Stimulated activated naive CD8-positive, alpha-beta T cell treated with anti-CD3 and anti-CD28 coated beads, Interleukin-15, amount 100 ng/mL, for 72 hours (primary cell): ENCODE measurements at regions not wholly inside any gene's neighbourhood (a gene's known extent, or its start where the extent isn't known, plus 50 kb on each side); places are given as distances from the start of the nearest gene placed in this dataset.

Source experiments
- ATAC-seq: fragments of 150-1000 bp; cut with Tn5 transposase; 2 replicates; pipeline ENCODE4 v1.10.0; 2021; ENCODE audit warnings: mild to moderate bottlenecking, moderate library complexity
- DNase-seq, 2 donors: peaks; one replicate each; pipeline ENCODE4 v3.0.0; 2021 to 2022
- H3K27ac Mint-ChIP-seq, 2 donors: one replicate each; pipeline ENCODE4 v1.8.0; 2022; ENCODE audit warnings: mild to moderate bottlenecking in 2 of 2, mixed read lengths in 2 of 2, moderate library complexity in 2 of 2
- H3K27me3 Mint-ChIP-seq: one replicate; pipeline ENCODE4 v1.8.0; 2022; ENCODE audit warnings: mixed read lengths
- H3K4me1 Mint-ChIP-seq: one replicate; pipeline ENCODE4 v1.8.0; 2022; ENCODE audit warnings: mild to moderate bottlenecking, mixed read lengths
- H3K4me3 Mint-ChIP-seq, 2 donors: one replicate each; pipeline ENCODE4 v1.8.0; 2022; ENCODE audit warnings: mild to moderate bottlenecking in 2 of 2, mixed read lengths in 2 of 2, moderate library complexity in 1 of 2
- H3K9me3 Mint-ChIP-seq, 2 donors: one replicate each; pipeline ENCODE4 v1.8.0; 2022; ENCODE audit warnings: mixed read lengths in 2 of 2

- H3K9me3 Mint-ChIP-seq: no peaks in the 10 kb centered on the region
- peaks cover 6% of the 10 kb centered on the region for H3K4me1 Mint-ChIP-seq
- no peaks in the 10 kb centered on the region for H3K27me3 Mint-ChIP-seq
- no peak overlapping the region for H3K27ac Mint-ChIP-seq
- no peak overlapping the region for H3K4me3 Mint-ChIP-seq
- no peak for ATAC-seq
- no peak for DNase-seq
These were observed 66.5 kb downstream of the GPR6 start for GRCh38 chr6:110044622-110045021.

- Mint-ChIP-seq H3K27ac (no peak overlapping the region), H3K4me3 (no peak overlapping the region), H3K9me3 (no peaks in the 10 kb centered on the region), H3K27me3 (no peaks in the 10 kb centered on the region), H3K4me1 (no peaks in the 10 kb centered on the region)
- no peak for DNase-seq
- ATAC-seq: no peak
These were observed 70.2 kb downstream of the GPR6 start for GRCh38 chr6:110048221-110048875.

DNA sequence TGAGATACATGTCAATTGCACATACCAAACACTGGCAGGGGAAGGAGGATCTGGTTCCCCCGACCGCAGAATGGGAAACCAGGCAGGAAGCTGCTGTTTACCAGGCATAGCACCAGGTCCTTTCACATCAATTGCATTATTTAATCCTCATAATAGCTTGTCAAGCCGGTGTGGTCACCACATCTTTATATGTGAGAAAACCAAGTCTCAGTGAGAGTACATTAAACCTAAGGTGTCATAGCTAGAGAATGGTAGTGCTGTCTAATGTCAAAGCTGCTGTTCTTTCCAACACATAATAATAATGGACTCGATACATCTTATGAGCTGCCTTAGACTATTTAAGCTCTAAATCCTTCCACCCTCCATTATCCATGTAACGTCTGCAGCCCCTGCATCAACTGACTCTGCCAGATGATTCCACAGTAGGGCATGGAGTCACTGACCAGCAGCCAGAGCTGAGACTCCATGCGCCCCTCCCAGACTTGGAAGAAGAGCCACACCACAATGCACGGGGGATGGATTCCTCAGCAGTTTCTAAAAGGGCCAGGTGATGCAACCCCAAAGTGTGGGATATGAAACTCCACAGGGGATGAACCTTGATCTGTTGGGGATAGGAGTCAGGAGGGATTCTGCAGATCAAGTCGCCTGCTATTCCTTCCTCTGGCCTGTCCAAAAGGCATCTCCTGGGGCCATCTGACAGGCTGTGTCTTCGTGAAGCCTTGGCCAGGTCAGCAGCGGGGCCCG, 71.8 kb downstream of the GPR6 start:
- no peak overlapping the region for H3K4me3 Mint-ChIP-seq
- DNase-seq: no peak
- H3K27ac Mint-ChIP-seq: no peak overlapping the region
- no peak for ATAC-seq
- no peaks in the 10 kb centered on the region for H3K9me3 Mint-ChIP-seq
- H3K4me1 Mint-ChIP-seq: no peaks in the 10 kb centered on the region
- H3K27me3 Mint-ChIP-seq: no peaks in the 10 kb centered on the region
